Peyer's patch (tissue), 4 donors: ENCODE measurements at regions not wholly inside any gene's neighbourhood (a gene's known extent, or its start where the extent isn't known, plus 50 kb on each side); places are given as distances from the start of the nearest gene placed in this dataset.

Experiments
- CTCF ChIP-seq, 6 experiments: fragments of 450-650 bp in 4 of 6; fragments of 200-600 bp in 2 of 6; sonication (generic) in 1 of 6; IDR thresholded peaks; one replicate each; pipeline ENCODE4 v1.5.1; 2017 to 2019; ENCODE audit warnings: antibody characterized with exemption in 6 of 6, mild to moderate bottlenecking in 3 of 6, moderate library complexity in 1 of 6
- POLR2A ChIP-seq, 2 donors: fragments of 450-650 bp; IDR thresholded peaks; one replicate each; pipeline ENCODE4 v1.5.1; 2017; ENCODE audit warnings: antibody characterized with exemption in 2 of 2, mild to moderate bottlenecking in 2 of 2, moderate library complexity in 2 of 2

DNA sequence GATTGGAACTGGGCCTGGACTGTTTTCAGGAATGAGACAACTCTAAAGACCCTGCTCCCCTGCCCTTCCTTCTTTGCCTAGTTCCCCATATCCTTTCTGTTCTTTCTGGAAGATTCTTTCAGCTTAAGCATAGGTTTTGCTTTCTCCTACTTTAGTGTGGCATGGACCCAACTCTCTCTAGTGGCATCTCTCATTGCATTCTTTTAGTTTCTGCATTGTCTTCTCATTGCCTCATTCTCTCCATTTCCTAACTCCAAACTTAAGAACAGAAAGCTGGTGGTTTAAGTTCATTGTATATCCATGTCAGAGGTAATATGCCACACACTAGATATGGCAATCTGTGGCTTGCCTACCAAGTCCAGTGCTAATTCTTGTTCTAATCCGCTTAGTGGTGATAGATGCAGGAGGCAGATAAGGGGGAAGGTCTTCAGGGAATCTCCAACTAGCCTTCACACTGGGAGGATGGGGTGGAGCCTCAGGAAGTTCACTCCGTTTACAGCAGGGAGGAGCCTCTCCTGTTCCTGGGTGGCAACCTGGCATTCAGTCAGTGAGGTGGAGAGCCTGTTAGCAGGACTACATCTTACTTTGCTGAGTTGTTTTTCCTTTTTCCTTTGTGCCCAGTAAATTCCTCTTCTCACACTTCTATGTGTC, 165.1 kb upstream of the LMNTD1 start:
- TF ChIP-seq CTCF (IDR thresholded peaks at IDR 0.05) = no peak
- no peak for TF ChIP-seq POLR2A (IDR thresholded peaks at IDR 0.05)
